ENCODE measurements at regions not wholly inside any gene's neighbourhood (a gene's known extent, or its start where the extent isn't known, plus 50 kb on each side); places are given as distances from the start of the nearest gene placed in this dataset.

DNA sequence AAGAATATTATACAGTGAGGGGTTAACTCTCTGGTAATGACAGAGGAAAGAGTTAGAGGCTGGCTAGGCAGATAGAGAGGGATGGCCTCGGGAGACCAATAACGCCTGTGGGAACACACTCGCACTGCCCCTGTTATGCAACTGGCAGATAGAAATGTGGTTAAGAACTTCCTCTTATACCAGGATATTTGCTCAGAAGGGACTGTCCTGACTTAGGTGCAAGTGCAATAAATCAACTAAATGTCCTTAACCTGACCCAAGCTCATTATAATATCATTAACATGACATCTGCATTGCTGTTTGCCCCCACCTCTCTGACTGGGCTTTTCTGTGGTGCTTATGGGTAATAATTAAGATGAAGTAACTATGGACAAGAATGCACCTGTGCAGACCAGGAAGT, 1518.0 kb downstream of the NCAM2 start:
- ATAC-seq: no peak
- DNase-seq (ENCODE audit: low spot score): no peak

DNA sequence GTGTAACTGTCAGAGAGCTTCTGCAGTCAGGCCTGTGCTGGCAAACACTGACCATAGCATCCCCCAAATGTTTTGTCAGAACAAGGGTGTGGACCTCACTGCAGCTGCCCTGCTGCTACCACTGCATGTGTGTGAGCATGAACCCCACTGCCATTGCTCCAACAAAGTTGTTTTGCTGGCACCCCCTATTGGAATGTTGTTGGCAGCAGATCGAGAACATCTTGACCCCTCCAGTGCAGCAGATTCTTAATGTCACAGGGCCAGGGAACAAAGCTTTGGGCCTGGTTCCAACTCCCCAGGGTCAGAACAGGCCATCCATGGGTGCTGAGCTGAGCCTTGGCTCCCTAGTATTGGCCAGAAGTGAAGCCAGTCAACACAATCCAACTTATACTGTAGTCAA, 1537.4 kb downstream of the NCAM2 start:
- DNase-seq (ENCODE audit: low spot score) (no peak), ATAC-seq (no peak)

DNA sequence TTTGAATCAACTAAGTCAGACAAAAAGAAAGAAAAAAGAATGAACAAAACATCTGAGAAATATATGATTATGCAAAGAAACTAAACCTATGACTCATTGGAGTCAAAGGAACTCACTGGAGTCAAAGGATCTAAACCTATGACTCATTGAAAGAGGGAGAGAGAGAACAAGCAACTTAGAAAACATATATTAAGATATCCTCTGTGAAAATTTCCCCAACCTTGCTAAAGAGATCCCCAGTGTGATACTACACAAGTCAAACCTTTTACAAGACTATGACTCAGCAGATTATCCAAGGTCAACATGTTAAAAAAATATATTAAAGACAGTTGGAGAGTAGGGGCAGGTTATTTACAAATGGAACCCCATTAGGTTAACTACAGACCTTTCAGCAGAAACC, 1538.3 kb downstream of the NCAM2 start:
- DNase-seq (ENCODE audit: low spot score): no peak
- ATAC-seq: no peak

DNA sequence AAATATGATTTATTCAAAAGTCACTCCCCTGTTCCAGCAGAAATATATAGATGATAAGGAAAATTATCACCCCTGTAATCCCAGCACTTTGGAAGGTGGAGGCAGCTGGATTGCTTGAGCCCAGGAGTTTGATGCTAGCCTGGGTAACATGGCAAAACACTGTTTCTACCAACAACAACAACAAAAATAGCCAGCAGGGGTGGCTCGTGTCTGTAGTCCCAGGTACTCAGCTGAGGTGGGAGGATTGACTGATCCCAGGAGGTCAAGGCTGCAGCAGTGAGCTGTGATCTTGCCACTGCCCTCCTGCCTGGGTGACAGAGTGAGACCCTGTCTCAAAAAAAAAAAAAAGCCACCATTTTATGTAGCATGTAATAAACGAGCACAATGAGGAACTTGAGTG, 1546.5 kb downstream of the NCAM2 start:
- DNase-seq (ENCODE audit: low spot score): no peak
- no peak for ATAC-seq

DNA sequence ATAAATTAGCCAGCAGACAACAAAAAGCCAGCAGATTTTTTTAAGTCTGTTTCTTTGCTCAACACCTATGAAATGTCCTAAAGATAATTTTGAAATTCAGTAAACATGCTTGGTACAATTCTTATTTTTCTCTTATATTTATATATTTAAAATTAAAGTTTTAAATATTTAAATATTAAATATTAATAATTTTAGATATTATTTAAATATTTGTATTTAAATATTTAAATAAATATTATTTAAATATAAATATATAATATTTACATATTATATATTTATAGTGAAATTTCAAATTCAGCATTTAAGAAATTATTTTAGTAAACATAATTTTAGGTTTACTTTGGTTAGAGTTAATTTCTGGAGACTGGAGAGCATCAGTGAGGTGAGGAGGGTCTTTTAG, 1554.2 kb downstream of the NCAM2 start:
- DNase-seq (ENCODE audit: low spot score): no peak
- ATAC-seq: no peak

DNA sequence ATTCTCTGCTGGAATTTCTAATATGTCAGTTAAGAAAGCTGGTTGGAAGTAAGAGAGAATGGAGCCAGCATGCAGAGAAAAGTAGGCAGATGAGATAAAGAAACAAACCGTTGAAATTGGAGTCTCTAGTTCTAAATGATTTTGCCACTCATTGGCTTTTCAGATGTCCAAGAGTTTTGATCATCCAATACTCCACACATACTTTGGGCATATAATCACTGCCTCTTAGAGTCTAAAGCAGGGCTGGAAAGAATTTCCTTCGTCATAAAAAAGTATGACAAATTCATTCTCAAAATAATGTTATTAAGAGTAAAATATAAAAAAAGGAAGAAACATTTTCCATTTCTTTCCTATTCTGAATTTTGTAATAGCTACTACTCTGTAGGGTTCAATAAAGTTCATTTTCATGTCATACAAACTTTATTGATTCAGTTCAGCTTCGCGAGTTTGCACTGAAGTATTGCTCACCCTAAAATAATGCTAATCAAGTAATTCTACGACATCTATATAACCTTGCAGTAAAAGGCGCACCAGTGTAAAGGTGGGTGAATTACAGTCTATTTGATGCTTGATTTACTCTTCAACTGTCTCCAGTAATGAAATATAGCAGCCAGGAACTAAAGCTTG, 1556.6 kb downstream of the NCAM2 start:
- no peak for DNase-seq (ENCODE audit: low spot score)
- ATAC-seq: peak; percentile 22

DNA sequence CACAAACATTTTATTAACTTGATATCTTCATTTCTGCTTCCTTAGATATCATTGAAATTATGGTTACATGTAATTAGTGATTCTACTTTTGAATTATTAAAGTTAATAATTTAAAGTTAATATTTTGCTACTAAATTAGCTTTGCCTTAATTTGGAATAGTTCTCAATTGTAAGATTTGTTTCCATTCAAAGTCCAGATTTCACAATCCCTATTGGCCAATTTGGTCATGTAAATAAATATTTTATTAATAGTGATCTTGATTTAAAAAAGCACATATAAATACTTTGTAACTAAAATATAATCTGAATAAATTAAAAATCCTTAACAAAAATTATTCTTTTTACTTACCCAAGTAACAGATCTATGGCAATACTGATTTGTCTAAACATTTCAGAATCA, 1558.6 kb downstream of the NCAM2 start:
- no peak for DNase-seq (ENCODE audit: low spot score)
- no peak for ATAC-seq

DNA sequence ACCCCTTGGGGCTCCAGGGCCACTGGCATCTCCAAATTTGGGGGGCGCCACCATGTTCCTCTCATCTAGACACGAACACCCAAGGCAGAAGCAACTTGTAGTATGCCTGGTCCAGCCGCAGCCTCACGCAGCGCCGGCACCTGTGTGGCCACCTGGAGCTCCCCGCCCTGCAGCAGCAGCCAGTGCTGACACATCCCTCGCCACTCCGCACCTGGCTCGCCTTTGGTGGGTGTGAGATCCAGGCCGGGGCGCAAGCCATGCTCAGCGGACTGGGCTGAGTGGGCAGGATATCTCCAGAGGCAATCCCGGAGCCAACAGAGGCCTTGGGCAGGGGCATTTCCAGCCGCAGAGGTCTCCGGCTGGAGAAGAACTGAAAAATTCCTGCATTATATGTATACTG, 1563.7 kb downstream of the NCAM2 start:
- ATAC-seq (no peak), DNase-seq (ENCODE audit: low spot score) (no peak)

DNA sequence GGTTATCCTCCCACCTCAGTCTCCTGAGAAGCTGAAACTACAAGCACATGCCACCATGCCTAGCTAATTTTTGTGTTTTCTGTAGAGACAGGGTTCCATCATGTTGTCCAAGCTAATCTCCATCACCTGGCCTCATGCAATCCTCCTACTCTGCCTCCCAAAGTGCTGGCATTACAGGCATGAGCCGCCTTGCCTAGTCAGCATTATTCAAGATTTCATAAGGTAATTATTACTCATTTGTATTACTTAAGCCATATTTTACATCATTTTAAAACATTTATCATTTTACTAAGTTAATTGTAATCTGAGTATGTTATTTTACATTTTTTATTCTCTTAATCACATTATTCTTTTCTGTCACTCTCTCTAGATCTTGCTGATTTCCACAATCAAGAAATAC, 1575.6 kb downstream of the NCAM2 start:
- ATAC-seq: no peak
- DNase-seq (ENCODE audit: low spot score): no peak

DNA sequence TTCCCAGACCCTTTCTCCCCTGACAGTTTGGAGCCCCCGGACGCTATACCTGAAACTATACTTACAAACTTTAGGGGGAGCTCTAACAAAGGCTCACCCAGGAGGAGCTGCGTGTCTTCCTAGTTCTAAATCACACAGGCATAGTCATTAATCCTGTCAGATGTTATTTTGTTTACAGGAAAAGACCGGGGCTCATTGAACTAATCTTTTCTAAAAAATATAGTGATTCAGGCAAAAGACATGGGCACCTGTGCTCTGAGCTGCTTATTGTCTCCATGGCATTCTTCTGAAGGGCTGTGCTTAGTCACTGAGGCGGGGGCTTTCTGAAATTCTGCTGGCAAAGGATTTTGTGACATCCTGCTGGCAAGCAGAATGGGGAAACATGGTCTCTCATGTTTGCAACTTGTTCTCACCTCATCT, 1577.0 kb downstream of the NCAM2 start:
- peak; percentile 68 for ATAC-seq

DNA sequence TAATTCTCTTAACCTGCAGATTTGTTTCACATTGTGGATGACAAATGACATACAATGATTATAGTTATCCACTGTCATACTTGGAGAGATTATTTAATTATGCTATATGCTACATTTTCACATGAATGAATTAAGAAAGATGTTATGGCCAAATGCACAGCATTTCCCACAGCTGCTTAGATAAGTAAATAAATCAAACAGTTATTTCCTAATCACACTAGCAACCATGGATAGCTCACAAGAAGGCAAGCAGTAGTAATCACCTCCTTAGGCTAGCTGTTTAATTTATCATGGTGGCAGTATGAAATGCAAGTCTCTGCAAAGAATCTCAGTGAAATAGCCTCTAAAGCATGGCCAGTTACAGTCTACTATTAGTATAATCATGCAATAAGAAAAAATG, 1581.5 kb downstream of the NCAM2 start:
- DNase-seq (ENCODE audit: low spot score): no peak

More for the DNA sequence above, 1577.0 kb downstream of the NCAM2 start:
- DNase-seq (ENCODE audit: low spot score): no peak

DNA sequence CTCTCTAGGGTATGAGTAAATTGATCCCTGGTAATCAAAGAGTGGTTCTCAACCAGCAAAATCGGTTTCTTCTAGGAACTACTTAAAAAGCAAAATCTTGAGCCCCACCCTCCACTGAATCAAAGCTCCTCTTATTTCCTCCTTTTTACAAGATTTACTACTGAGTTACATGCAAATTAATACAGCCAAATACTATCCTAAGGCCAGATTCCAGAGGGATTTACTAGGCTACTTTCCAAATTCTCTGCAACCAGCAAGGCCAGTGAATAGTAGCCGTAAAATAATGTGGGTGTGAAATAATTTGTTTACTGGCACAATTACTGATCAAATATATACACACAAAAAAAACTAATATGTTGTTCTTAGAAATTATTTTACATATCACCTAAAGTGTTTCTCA, 1583.8 kb downstream of the NCAM2 start:
- ATAC-seq (no peak), DNase-seq (ENCODE audit: low spot score) (no peak)

More for the DNA sequence above, 1581.5 kb downstream of the NCAM2 start:
- ATAC-seq: no peak

DNA sequence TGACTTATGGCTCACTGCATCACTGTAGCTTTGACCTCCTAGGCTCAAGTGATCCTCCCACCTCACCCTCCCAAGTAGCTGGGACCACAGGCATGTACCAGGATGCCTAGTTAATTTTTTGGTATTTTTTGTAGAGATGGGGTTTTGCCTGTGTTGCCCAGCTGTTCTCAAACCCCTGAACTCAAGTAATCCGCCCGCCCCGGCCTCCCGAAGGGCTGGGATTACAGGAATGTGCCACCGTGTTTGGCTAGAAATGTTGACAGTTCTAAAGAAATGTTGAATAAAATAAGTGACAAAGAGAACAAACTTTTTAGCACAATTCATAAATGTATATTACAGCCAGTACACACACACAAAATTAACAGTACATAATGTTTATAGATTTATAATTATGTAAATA, 1586.1 kb downstream of the NCAM2 start:
- no peak for ATAC-seq
- no peak for DNase-seq (ENCODE audit: low spot score)

DNA sequence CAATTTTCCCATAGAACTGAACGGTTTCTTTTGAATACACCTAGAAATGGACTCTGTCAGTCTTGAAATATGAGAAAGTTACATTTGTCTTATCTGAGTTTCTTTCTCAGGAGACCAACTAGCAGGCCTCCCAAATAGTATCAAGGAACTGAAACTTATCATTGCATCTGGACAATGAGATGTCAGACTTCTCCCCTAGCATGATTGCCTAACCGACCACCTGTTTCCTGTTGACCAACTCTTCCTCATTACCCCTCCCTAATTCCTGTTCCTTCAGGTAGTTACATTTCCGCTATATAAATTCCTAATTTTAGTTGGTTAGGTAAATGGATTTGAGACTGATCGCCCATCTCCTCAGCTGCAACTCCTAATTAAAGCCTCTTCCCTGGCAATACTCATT, 1587.3 kb downstream of the NCAM2 start:
- DNase-seq (ENCODE audit: low spot score) (no peak), ATAC-seq (no peak)

DNA sequence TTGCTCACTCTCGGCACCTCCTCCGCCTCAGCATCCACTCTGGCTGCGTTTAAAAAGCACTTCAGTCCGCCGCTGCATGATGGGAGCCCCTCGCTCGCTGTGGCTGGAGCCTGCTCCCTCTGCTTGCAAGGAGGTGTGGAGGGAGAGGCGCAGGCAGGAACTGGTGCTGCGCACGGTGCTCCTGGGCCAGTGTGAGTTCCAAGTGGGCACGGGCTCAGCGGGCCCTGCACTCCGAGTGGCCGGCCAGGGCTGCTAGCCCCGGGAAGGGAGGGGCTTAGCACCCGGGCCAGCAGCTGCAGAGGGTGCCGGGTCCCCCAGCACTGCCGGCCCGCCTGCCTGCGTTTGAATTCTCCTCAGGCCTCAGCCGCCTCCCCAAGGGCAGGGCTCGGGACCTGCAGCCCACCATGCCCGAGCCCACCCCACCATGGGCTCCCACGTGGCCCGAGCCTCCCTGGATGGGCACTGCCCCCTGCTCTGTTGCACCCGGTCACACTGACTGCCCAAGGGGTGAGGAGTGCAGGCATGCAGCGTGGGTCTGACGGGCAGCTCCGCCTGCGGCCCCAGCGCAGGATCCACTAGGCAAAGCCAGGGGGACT, 1599.5 kb downstream of the NCAM2 start:
- no peak for DNase-seq (ENCODE audit: low spot score)
- ATAC-seq: no peak

DNA sequence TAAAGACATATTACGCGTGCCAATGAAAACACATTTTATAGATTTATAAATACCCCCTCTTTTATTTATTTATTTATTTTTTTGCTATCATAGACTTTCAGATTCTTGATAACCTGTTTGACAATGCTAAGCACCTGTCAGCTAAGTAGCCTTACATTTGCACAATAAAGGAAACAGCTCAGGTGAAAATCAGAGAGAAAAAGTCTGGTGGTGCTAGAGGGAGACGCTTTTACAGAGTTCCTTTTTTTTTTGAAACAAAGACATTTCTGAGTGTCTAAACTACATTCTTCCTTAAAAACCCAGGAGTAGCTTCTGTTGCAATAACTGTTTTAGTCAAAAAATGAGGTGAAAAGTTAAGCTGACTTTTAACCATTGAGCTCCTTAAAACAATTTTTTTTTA, 1611.6 kb downstream of the NCAM2 start:
- ATAC-seq (no peak), DNase-seq (ENCODE audit: low spot score) (no peak)

DNA sequence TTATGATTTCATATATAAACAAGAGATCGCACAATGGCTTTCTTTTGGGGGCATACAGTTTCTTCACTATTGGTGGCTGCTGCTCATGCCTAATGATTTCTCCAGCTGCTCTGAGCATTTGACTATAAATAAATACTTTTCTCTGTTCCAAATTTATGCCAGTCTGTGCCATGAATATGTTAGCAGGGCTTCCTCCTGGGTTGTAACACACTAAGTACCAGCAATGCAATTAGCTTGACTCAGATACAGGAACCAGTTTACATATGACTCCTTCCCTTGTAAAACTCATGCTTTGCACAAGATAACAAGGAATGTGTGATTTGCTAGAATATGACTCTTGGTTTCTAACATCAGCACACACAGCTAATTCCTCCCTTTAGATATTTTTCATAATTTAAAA, 1629.7 kb downstream of the NCAM2 start:
- ATAC-seq (no peak), DNase-seq (ENCODE audit: low spot score) (no peak)

DNA sequence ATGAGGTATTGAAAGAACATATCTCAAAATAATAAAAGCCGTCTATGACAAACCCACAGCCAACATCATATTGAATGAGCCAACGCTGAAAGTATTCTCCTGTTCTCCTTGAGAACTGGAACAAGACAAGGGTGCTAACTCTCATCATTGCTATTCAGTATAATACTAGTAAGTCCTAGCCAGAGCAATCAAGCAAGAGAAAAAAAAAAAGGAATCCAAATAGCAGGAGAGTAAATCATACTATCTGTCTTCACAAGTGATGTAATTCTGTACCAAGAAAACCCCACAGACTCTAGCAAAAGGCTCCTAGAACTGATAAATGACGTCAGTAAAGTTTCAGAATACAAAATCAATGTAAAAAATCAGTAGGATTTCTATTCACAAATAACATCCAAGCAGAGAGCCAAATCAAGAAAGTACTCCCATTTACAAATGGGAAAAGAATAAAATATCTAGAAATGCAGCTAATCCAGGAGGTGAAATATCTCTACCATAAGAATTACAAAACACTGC, 1632.8 kb downstream of the NCAM2 start:
- no peak for ATAC-seq

DNA sequence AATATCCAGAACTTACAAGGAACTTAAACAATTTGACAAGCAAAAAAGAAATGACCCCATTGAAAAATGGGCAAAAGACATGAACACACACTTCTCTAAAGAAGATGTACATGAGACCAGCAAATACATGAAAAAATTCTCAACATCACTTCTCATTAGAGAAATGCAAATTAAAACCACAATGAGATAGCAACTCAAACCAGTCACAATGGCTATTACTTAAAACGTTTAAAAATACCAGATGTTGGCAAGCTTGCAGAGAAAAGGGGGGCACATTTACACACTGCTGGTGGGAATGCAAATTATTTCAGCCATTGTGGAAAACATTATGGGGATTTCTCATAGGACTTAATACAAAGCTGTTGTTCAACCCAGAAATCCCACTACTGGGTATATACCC, 1634.0 kb downstream of the NCAM2 start:
- DNase-seq (ENCODE audit: low spot score) (no peak), ATAC-seq (no peak)

More for the DNA sequence above, 1632.8 kb downstream of the NCAM2 start:
- no peak for DNase-seq (ENCODE audit: low spot score)

DNA sequence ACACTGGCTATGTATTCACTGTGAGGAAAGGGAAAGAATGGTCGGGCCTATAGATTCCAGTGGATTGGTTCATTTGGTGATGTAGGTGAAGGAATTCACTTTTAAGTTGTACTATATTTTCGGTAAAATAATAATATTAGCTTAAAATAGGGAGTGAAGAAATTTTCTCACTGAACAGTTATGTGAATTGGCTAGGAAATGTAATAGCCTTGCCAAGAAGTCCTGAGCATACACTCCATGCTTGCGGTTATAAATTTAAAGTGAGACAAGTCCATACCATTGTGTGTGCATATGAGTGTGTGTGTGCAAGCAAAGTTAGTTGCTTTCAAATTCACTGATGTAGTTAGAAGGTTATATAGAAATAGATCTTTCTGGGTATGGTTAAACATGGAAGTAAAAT, 1651.0 kb downstream of the NCAM2 start:
- no peak for DNase-seq (ENCODE audit: low spot score)
- ATAC-seq: no peak

DNA sequence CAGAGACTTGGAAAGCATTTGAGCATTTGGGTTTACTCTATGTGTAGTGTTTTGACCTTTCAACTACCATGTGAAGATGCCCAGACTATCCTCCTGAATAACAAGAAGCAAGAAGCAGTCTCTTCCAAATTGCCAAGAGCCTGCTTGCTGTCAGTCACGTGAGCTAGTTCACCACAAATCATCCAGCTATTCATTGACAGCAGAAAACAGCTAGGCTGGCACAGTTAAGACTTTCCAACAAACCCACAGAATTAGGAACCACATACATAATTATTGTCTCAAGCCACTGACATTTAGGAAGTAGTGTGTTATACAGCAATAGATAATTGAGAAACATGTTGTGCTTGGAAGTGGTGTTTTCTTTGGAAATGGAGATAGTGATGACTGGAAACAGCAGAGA, 1652.0 kb downstream of the NCAM2 start:
- ATAC-seq (no peak), DNase-seq (ENCODE audit: low spot score) (no peak)

DNA sequence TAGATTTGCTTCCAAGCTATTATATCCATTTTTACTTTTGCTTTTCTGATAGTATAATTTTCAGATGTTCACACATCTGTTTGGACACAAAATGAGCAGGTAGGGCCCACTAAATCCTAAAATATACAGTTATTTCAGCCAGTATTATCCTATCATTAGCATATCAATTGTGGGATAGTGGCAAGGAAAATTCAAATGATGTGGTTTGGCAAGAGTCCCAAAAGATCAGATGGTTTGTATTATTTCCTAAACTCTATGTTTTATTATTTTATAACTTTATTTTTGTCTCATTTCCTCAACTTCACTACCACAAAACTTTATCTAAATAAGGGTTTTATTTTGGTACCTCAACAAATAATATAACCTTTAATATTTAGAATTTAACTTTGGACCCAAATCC, 1659.6 kb downstream of the NCAM2 start:
- no peak for ATAC-seq
- DNase-seq (ENCODE audit: low spot score): no peak

DNA sequence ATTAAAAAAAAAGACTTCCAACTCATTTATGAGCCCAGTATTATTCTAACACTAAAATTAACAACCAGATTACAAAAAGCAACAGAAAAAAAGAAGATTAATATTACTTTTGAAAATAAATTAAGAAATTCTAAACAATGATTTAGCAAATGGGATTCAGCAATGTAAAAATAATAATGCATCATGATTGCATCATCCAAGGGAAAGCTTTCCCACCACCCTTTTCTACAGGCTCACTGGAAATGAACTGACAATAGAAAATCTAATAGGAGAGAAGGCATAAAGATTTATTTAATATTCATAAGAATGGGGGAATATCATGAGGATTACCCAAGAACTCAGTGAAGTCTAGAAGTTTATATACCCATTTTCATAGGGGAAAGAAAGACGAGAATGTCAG, 1671.9 kb downstream of the NCAM2 start:
- DNase-seq (ENCODE audit: low spot score) (no peak), ATAC-seq (no peak)

Data from left lobe of liver (tissue), 2 donors.